HepG2 (cell line): ENCODE measurements at regions not wholly inside any gene's neighbourhood (a gene's known extent, or its start where the extent isn't known, plus 50 kb on each side); places are given as distances from the start of the nearest gene placed in this dataset.

Experiments used
- ATAC-seq: fragments of 200-7000 bp; cut with Tn5 transposase; 3 replicates; pipeline ENCODE4 v1.9.1; 2020; ENCODE audit warnings: mild to moderate bottlenecking, moderate library complexity
- BruUV-seq: library from RNA; stranded (reverse); fragments of 400-500 nt; replicated peaks from 2 replicates; lab custom pipeline; 2021; lab: Mats Ljungman, UMichigan
- CTCF ChIA-PET: fragments of 300-600 bp; formaldehyde crosslinking; extraction: SDS; loops from one replicate; lab custom pipeline; 2021; ENCODE audit warnings: low total read pairs, inconsistent platforms, low intra/inter-chr PET ratio; lab: Yijun Ruan, JAX
- POLR2A ChIA-PET: fragments of 350-600 bp; sonication (Branson Sonifier 250); formaldehyde crosslinking; loops from one replicate; lab custom pipeline; 2020; ENCODE audit warnings: antibody characterized with exemption, inconsistent platforms; lab: Yijun Ruan, JAX
- DNase-seq: peaks from one replicate; pipeline ENCODE4 v3.0.0-alpha.2; 2015; ENCODE audit warnings: low spot score
- FAIRE-seq: peaks from 3 replicates; lab custom pipeline; 2011; peaks lifted over from hg19 to GRCh38; lab: Jason Lieb, UNC
- H2AFZ ChIP-seq: one replicate; pipeline ENCODE4 v1.6.1; 2011; ENCODE audit warnings: low read length, inconsistent platforms
- H3K27ac ChIP-seq: fragments of 300-600 bp; 3 replicates; pipeline ENCODE4 v1.8.0; 2011; ENCODE audit warnings: mixed run types, mild to moderate bottlenecking, mixed read lengths, low read length, inconsistent platforms; ENCODE audit not compliant: insufficient read depth; ENCODE audit errors: extremely low read length
- H3K27me3 ChIP-seq, 2 experiments: fragments of 200-600 bp in 1 of 2; 2 replicates in 1 of 2; 3 replicates in 1 of 2; pipeline versions ENCODE4 v1.6.0 to v1.8.0; 2011; ENCODE audit warnings: low read length in 2 of 2, mild to moderate bottlenecking in 2 of 2, moderate library complexity in 2 of 2, inconsistent platforms in 1 of 2; ENCODE audit not compliant: insufficient read depth in 2 of 2, control insufficient read depth in 1 of 2
- H3K36me3 ChIP-seq, 2 experiments: fragments of 200-600 bp in 1 of 2; replicated peaks in 1 of 2; 2 replicates in 1 of 2; 3 replicates in 1 of 2; pipeline versions ENCODE4 v1.5.1 to v1.8.0; 2011; ENCODE audit warnings: low read length in 2 of 2, inconsistent platforms in 1 of 2; ENCODE audit not compliant: insufficient read depth in 2 of 2, control insufficient read depth in 1 of 2
- H3K4me1 ChIP-seq: 2 replicates; pipeline ENCODE4 v1.5.1; 2012; ENCODE audit warnings: low read length, inconsistent platforms; ENCODE audit not compliant: insufficient read depth
- H3K4me2 ChIP-seq: 2 replicates; pipeline ENCODE4 v1.6.0; 2011; ENCODE audit warnings: low read depth, low read length, inconsistent platforms
- H3K4me3 ChIP-seq, 3 experiments: fragments of 200-600 bp in 1 of 3; sonication (generic), shearing (Covaris generic) in 1 of 3; replicated peaks in 1 of 3; 2 replicates each; pipeline ENCODE4 v1.5.1; 2011 to 2016; ENCODE audit warnings: low read length in 3 of 3, inconsistent platforms in 2 of 3, low read depth in 2 of 3, mild to moderate bottlenecking in 2 of 3, control low read depth in 1 of 3, mixed read lengths in 1 of 3; ENCODE audit not compliant: insufficient read depth in 1 of 3
- H3K79me2 ChIP-seq: one replicate; pipeline ENCODE4 v1.6.1; 2011; ENCODE audit warnings: low read length, inconsistent platforms; ENCODE audit not compliant: insufficient read depth
- H3K9ac ChIP-seq: 2 replicates; pipeline ENCODE4 v1.6.0; 2011; ENCODE audit warnings: mild to moderate bottlenecking, low read depth, low read length, inconsistent platforms; ENCODE audit not compliant: insufficient read depth
- H3K9me3 ChIP-seq: 2 replicates; pipeline ENCODE4 v1.5.1; 2012; ENCODE audit warnings: mild to moderate bottlenecking, low read length
- H4K20me1 ChIP-seq: 2 replicates; pipeline ENCODE4 v1.6.0; 2011; ENCODE audit warnings: inconsistent platforms, mild to moderate bottlenecking, low read length, moderate library complexity; ENCODE audit not compliant: insufficient read depth
- BRCA1 ChIP-seq: sonication (generic); formaldehyde crosslinking; IDR thresholded peaks from 2 replicates; pipeline ENCODE4 v1.4.0; 2020; ENCODE audit warnings: missing genetic modification reagents
- CEBPB ChIP-seq: IDR thresholded peaks from 2 replicates; pipeline ENCODE4 v1.6.1; 2011; ENCODE audit warnings: low read depth, low read length, improper control_type of control experiment, borderline replicate concordance
- MAF1 ChIP-seq: sonication (generic); formaldehyde crosslinking; IDR thresholded peaks from 2 replicates; pipeline ENCODE4 v1.5.0; 2020; ENCODE audit warnings: missing genetic modification reagents, borderline replicate concordance
- MATR3 ChIP-seq: sonication (generic); formaldehyde crosslinking; IDR thresholded peaks from 2 replicates; pipeline ENCODE4 v1.4.0; 2020; ENCODE audit warnings: missing genetic modification reagents
- MXD3 ChIP-seq: IDR thresholded peaks from 2 replicates; pipeline ENCODE4 v1.6.1; 2016; ENCODE audit warnings: mild to moderate bottlenecking, missing biosample characterization, missing genetic modification reagents
- POGK ChIP-seq: sonication (generic); formaldehyde crosslinking; conservative IDR thresholded peaks from 2 replicates; pipeline ENCODE4 v1.8.0; 2022; ENCODE audit warnings: mild to moderate bottlenecking, moderate library complexity, missing genetic modification reagents
- RAD21 ChIP-seq: fragments of 450-650 bp; formaldehyde crosslinking; IDR thresholded peaks from 2 replicates; pipeline ENCODE4 v1.5.0; 2020; ENCODE audit warnings: mild to moderate bottlenecking
- SNAI1 ChIP-seq: sonication (generic); formaldehyde crosslinking; IDR thresholded peaks from 2 replicates; pipeline ENCODE4 v1.5.0; 2020; ENCODE audit warnings: mild to moderate bottlenecking, missing genetic modification reagents, borderline replicate concordance
- TFE3 ChIP-seq: IDR thresholded peaks from 2 replicates; pipeline ENCODE4 v1.6.1; 2016
- THAP9 ChIP-seq: sonication (generic); formaldehyde crosslinking; IDR thresholded peaks from 2 replicates; pipeline ENCODE4; 2020; ENCODE audit warnings: missing genetic modification reagents, mild to moderate bottlenecking, borderline replicate concordance
- ZBTB39 ChIP-seq: sonication (generic); formaldehyde crosslinking; IDR thresholded peaks from 2 replicates; pipeline ENCODE4 v1.5.0; 2020; ENCODE audit warnings: missing genetic modification reagents
- ZNF230 ChIP-seq: sonication (generic); formaldehyde crosslinking; IDR thresholded peaks from 2 replicates; pipeline ENCODE4 v1.4.0; 2020; ENCODE audit warnings: mild to moderate bottlenecking, missing genetic modification reagents
- ZNF44 ChIP-seq: sonication (generic); formaldehyde crosslinking; IDR thresholded peaks from 2 replicates; pipeline ENCODE4 v1.5.1; 2020; ENCODE audit warnings: mild to moderate bottlenecking, missing genetic modification reagents
- ZNF468 ChIP-seq: sonication (generic); formaldehyde crosslinking; IDR thresholded peaks from 2 replicates; pipeline ENCODE4 v1.8.0; 2022; ENCODE audit warnings: mild to moderate bottlenecking, moderate library complexity, missing genetic modification reagents
- ZNF564 ChIP-seq: sonication (generic); formaldehyde crosslinking; IDR thresholded peaks from 2 replicates; pipeline ENCODE4 v1.8.1; 2023; ENCODE audit warnings: mild to moderate bottlenecking, missing genetic modification reagents
- ZNF619 ChIP-seq: sonication (generic); formaldehyde crosslinking; IDR thresholded peaks from 2 replicates; pipeline ENCODE4 v1.4.0; 2020; ENCODE audit warnings: mild to moderate bottlenecking, missing genetic modification reagents
- ZNF652 ChIP-seq: IDR thresholded peaks from 2 replicates; pipeline ENCODE4 v1.6.1; 2016; ENCODE audit warnings: low read depth, borderline replicate concordance
- WGBS: methylation state at CpG from one replicate; pipeline ENCODE4 v1.1.6; 2017; ENCODE audit warnings: low lambda C conversion rate; 5-methylcytosine and 5-hydroxymethylcytosine counted together
- in situ Hi-C: cut with HindIII; loops from 2 replicates; pipeline ENCODE4 v1.10.0; 2017; ENCODE audit warnings: low pct_unique_long_range_greater_than_20kb; ENCODE audit not compliant: extremely low pct_ligation_motif_present
- intact Hi-C: fragments of 100-400 bp; cut with micrococcal nuclease; formaldehyde crosslinking; loops from one replicate; pipeline ENCODE4 v1.10.0; 2022; ENCODE audit not compliant: unreplicated experiment

- intact Hi-C loops (no loop called here), in situ Hi-C loops (no loop called here)
- DNase-seq (no peak), ATAC-seq (no peak), FAIRE-seq (no peak)
- POLR2A ChIA-PET = no interaction called here
- Histone ChIP-seq H3K79me2 (no peaks in the 10 kb centered on the region), H3K4me2 (no peak overlapping the region), H3K36me3 (no peaks in the 10 kb centered on the region), H3K9ac (no peak overlapping the region), H3K4me3 (no peak overlapping the region), H3K27ac (no peak overlapping the region), H3K4me1 (no peaks in the 10 kb centered on the region), H2AFZ (no peak overlapping the region), H3K9me3 (peaks cover 74% of the 10 kb centered on the region), H3K27me3 (no peaks in the 10 kb centered on the region), H4K20me1 (no peaks in the 10 kb centered on the region)
- CTCF ChIA-PET = no interaction called here
- no TSS peak for BruUV-seq
- WGBS = 0% methylated on average over 5 of the region's 6 CpGs
- TF ChIP-seq MXD3 (CRISPR knock-in tag) (no peak), MATR3 (CRISPR knock-in tag) (no peak), MAF1 (no peak), RAD21 (CRISPR knock-in tag) (no peak), ZNF468 (CRISPR knock-in tag) (no peak), TFE3 (CRISPR knock-in tag) (no peak), ZNF652 (CRISPR knock-in tag) (no peak), ZNF564 (CRISPR knock-in tag) (no peak), POGK (CRISPR knock-in tag) (no peak), ZNF230 (no peak), BRCA1 (CRISPR knock-in tag) (no peak), THAP9 (no peak), SNAI1 (CRISPR knock-in tag) (no peak), ZBTB39 (CRISPR knock-in tag) (no peak), CEBPB (no peak), ZNF44 (no peak), ZNF619 (CRISPR knock-in tag) (no peak)
These were observed 444.8 kb downstream of the TTLL7 start for GRCh38 chr1:83554174-83554573.
